ENCODE measurements at regions not wholly inside any gene's neighbourhood (a gene's known extent, or its start where the extent isn't known, plus 50 kb on each side); places are given as distances from the start of the nearest gene placed in this dataset.

GRCh38 chr5:165569551-165569950 lies 2064.1 kb downstream of the MAT2B start:
- DNase-seq (ENCODE audit: low spot score), result no peak

GRCh38 chr5:165573445-165573844 lies 2068.0 kb downstream of the MAT2B start:
- DNase-seq (ENCODE audit: low spot score), result no peak

GRCh38 chr5:165574100-165574499 lies 2068.7 kb downstream of the MAT2B start:
- no peak for DNase-seq (ENCODE audit: low spot score)

- no peak for DNase-seq (ENCODE audit: low spot score)
Measured at GRCh38 chr5:165576678-165577275, 2071.4 kb downstream of the MAT2B start.

- DNase-seq (ENCODE audit: low spot score), result no peak
Measured at GRCh38 chr5:165579911-165580310, 2074.5 kb downstream of the MAT2B start.

GRCh38 chr5:165594693-165595092 lies 2089.3 kb downstream of the MAT2B start:
- no peak for DNase-seq (ENCODE audit: low spot score)

GRCh38 chr5:165602529-165602928 lies 2097.1 kb downstream of the MAT2B start:
- no peak for DNase-seq (ENCODE audit: low spot score)

GRCh38 chr5:165607026-165607425 lies 2101.6 kb downstream of the MAT2B start:
- no peak for DNase-seq (ENCODE audit: low spot score)

GRCh38 chr5:165609871-165610270 lies 2104.5 kb downstream of the MAT2B start:
- DNase-seq (ENCODE audit: low spot score), result no peak

- no peak for DNase-seq (ENCODE audit: low spot score)
Measured at GRCh38 chr5:165616490-165617405, 2111.3 kb downstream of the MAT2B start.

GRCh38 chr5:165617491-165617890 lies 2112.1 kb downstream of the MAT2B start:
- no peak for DNase-seq (ENCODE audit: low spot score)

GRCh38 chr5:165620394-165620793 lies 2115.0 kb downstream of the MAT2B start:
- no peak for DNase-seq (ENCODE audit: low spot score)

GRCh38 chr5:165622864-165623536 lies 2117.6 kb downstream of the MAT2B start:
- DNase-seq (ENCODE audit: low spot score), result no peak

GRCh38 chr5:165624166-165624946 lies 2118.9 kb downstream of the MAT2B start:
- DNase-seq (ENCODE audit: low spot score), result no peak

GRCh38 chr5:165626161-165626560 lies 2120.7 kb downstream of the MAT2B start:
- no peak for DNase-seq (ENCODE audit: low spot score)

GRCh38 chr5:165627548-165628170 lies 2122.2 kb downstream of the MAT2B start:
- DNase-seq (ENCODE audit: low spot score), result peak; percentile 23

- no peak for DNase-seq (ENCODE audit: low spot score)
Measured at GRCh38 chr5:165630261-165630778, 2124.9 kb downstream of the MAT2B start.

GRCh38 chr5:165631235-165631634 lies 2125.8 kb downstream of the MAT2B start:
- no peak for DNase-seq (ENCODE audit: low spot score)

GRCh38 chr5:165642366-165642765 lies 2136.9 kb downstream of the MAT2B start:
- no peak for DNase-seq (ENCODE audit: low spot score)

GRCh38 chr5:165665735-165666400 lies 2160.4 kb downstream of the MAT2B start:
- DNase-seq (ENCODE audit: low spot score), result no peak

- DNase-seq (ENCODE audit: low spot score), result no peak
Measured at GRCh38 chr5:165673499-165673898, 2168.1 kb downstream of the MAT2B start.

Measured in HuH-7.5 (cell line).